OCI-LY1 (cell line): ENCODE measurements at regions not wholly inside any gene's neighbourhood (a gene's known extent, or its start where the extent isn't known, plus 50 kb on each side); places are given as distances from the start of the nearest gene placed in this dataset.
"Not testable (repeated sequence)": the region's sequence is repeated elsewhere in the genome, so short reads cannot be mapped to it uniquely, and the experiment has no call there.

Experiments
- H2AFZ ChIP-seq: fragments of 200-600 bp; sonication (generic), shearing (Covaris generic); 2 replicates; pipeline ENCODE4 v1.6.0; 2014; ENCODE audit warnings: antibody characterized with exemption, mild to moderate bottlenecking, low read length
- H3F3A ChIP-seq: fragments of 200-600 bp; sonication (generic), shearing (Covaris generic); 2 replicates; pipeline ENCODE4 v1.6.0; 2014; ENCODE audit warnings: mild to moderate bottlenecking, antibody characterized with exemption, low read length, moderate library complexity; ENCODE audit not compliant: insufficient read depth
- H3K27ac ChIP-seq: fragments of 200-600 bp; sonication (generic); 2 replicates; pipeline ENCODE4 v1.5.1; 2014; ENCODE audit warnings: low read length, mixed run types, mild to moderate bottlenecking, low read depth; ENCODE audit not compliant: poor library complexity, severe bottlenecking
- H3K27me3 ChIP-seq: fragments of 200-600 bp; sonication (generic); 2 replicates; pipeline ENCODE4 v1.6.0; 2014; ENCODE audit warnings: antibody characterized with exemption, mild to moderate bottlenecking, low read length, moderate library complexity; ENCODE audit not compliant: insufficient read depth
- H3K36me3 ChIP-seq: fragments of 200-600 bp; sonication (generic); 2 replicates; pipeline ENCODE4 v1.6.1; 2014; ENCODE audit warnings: mild to moderate bottlenecking, antibody characterized with exemption, low read length, moderate library complexity, mixed read lengths; ENCODE audit not compliant: insufficient read depth
- H3K4me1 ChIP-seq: fragments of 200-600 bp; sonication (generic); 2 replicates; pipeline ENCODE4 v1.5.1; 2014; ENCODE audit warnings: mild to moderate bottlenecking, low read length, moderate library complexity; ENCODE audit not compliant: insufficient read depth, severe bottlenecking
- H3K4me2 ChIP-seq: fragments of 200-600 bp; sonication (generic), shearing (Covaris generic); 2 replicates; pipeline ENCODE4 v1.6.1; 2014; ENCODE audit warnings: low read length
- H3K4me3 ChIP-seq: fragments of 200-600 bp; sonication (generic); 2 replicates; pipeline ENCODE4 v1.5.1; 2014; ENCODE audit warnings: low read length, low read depth, mild to moderate bottlenecking, mixed read lengths; ENCODE audit not compliant: poor library complexity, severe bottlenecking
- H3K79me2 ChIP-seq: fragments of 200-600 bp; shearing (Covaris generic); 2 replicates; pipeline ENCODE4 v1.6.1; 2016; ENCODE audit warnings: mixed run types, low read length, mixed read lengths; ENCODE audit not compliant: insufficient read depth
- H3K9ac ChIP-seq: fragments of 200-600 bp; sonication (generic), shearing (Covaris generic); 2 replicates; pipeline ENCODE4 v1.6.1; 2014; ENCODE audit warnings: mild to moderate bottlenecking, low read length, mixed read lengths
- H3K9me2 ChIP-seq: fragments of 200-600 bp; sonication (generic), shearing (Covaris generic); 2 replicates; pipeline ENCODE4 v1.6.1; 2014; ENCODE audit warnings: low read depth, mild to moderate bottlenecking, low read length, mixed read lengths
- H3K9me3 ChIP-seq: fragments of 200-600 bp; shearing (Covaris generic); 2 replicates; pipeline ENCODE4 v1.6.1; 2014; ENCODE audit warnings: low read length, mixed read lengths
- H4K20me1 ChIP-seq: fragments of 200-600 bp; sonication (generic), shearing (Covaris generic); 2 replicates; pipeline ENCODE4 v1.6.0; 2016; ENCODE audit warnings: mild to moderate bottlenecking, low read length; ENCODE audit not compliant: insufficient read depth
- EZH2 ChIP-seq: fragments of 200-600 bp; sonication (generic), shearing (Covaris generic); IDR thresholded peaks from 2 replicates; pipeline ENCODE4 v1.8.0; 2017; ENCODE audit warnings: borderline replicate concordance, mixed run types, mild to moderate bottlenecking, antibody characterized with exemption, low read length, moderate library complexity, mixed read lengths
- TF ChIP-seq, protein P1 (sequence below): fragments of 200-600 bp; sonication (generic), shearing (Covaris generic); IDR thresholded peaks from 2 replicates; pipeline ENCODE4 v1.5.1; 2017; ENCODE audit warnings: mild to moderate bottlenecking, antibody characterized with exemption, low read length, moderate library complexity, mixed read lengths

DNA sequence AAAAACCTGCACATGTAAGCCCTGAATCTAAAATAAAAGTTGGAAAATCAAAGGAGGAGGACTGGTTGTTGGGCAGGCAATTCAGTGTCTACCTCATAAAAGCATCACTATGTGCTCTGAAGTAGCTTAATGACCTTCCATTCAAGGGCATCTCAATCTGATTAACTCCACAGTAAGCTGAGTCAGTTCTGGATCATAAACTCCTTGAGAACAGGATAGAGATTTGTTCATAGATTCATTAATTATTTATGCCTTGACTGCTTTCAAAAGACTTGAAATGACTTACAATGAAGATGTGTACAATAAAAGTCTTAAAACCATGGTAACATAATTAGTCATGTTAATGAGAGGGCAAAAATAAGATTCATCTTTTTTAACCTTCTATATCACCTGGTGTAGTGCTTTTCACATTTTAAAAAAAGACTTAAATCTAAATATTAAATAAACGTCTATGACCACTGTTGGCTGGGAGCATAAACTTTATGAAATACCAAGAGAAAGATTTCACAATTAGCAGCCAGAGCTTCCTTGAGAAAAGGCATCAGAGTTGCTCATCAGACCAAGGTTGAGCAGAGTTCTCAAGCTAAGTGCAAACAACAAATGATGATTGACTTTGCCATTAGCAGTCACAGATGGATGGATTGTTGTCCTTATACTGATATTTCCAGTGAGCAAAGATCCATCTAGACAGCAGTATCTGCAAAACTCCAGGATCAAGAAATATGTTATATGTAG is 237.3 kb upstream of the THUMPD2 start:
- H3K4me1 ChIP-seq: no peaks in the 10 kb centered on the region
- no peak overlapping the region for H3K9ac ChIP-seq
- no peaks in the 10 kb centered on the region for H3K9me2 ChIP-seq
- no peaks in the 10 kb centered on the region for H3K27me3 ChIP-seq
- H3K4me3 ChIP-seq: no peak overlapping the region
- no peaks in the 10 kb centered on the region for H4K20me1 ChIP-seq
- no peak overlapping the region for H3K4me2 ChIP-seq
- H3K27ac ChIP-seq: no peak overlapping the region
- H3K79me2 ChIP-seq: no peaks in the 10 kb centered on the region
- no peaks in the 10 kb centered on the region for H3K36me3 ChIP-seq
- no peaks in the 10 kb centered on the region for H3K9me3 ChIP-seq
- H2AFZ ChIP-seq: no peak overlapping the region
- TF ChIP-seq, protein P1, sequence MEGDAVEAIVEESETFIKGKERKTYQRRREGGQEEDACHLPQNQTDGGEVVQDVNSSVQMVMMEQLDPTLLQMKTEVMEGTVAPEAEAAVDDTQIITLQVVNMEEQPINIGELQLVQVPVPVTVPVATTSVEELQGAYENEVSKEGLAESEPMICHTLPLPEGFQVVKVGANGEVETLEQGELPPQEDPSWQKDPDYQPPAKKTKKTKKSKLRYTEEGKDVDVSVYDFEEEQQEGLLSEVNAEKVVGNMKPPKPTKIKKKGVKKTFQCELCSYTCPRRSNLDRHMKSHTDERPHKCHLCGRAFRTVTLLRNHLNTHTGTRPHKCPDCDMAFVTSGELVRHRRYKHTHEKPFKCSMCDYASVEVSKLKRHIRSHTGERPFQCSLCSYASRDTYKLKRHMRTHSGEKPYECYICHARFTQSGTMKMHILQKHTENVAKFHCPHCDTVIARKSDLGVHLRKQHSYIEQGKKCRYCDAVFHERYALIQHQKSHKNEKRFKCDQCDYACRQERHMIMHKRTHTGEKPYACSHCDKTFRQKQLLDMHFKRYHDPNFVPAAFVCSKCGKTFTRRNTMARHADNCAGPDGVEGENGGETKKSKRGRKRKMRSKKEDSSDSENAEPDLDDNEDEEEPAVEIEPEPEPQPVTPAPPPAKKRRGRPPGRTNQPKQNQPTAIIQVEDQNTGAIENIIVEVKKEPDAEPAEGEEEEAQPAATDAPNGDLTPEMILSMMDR: no peak
- TF ChIP-seq EZH2: no peak
- no peaks in the 10 kb centered on the region for H3F3A ChIP-seq

DNA sequence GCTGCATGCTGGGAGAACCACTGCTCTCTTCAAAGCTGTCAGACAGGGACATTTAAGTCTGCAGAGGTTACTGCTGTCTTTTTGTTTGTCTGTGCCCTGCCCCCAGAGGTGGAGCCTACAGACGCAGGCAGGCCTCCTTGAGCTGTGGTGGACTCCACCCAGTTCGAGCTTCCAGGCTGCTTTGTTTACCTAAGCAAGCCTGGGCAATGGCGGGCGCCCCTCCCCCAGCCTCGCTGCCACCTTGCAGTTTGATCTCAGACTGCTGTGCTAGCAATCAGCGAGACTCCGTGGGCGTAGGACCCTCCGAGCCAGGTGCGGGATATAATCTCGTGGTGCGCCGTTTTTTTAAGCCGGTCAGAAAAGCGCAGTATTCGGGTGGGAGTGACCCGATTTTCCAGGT is 234.9 kb upstream of the THUMPD2 start:
- not testable (repeated sequence) for H4K20me1 ChIP-seq, H3K36me3 ChIP-seq, H3K4me2 ChIP-seq, H3F3A ChIP-seq, H3K4me1 ChIP-seq, H3K27me3 ChIP-seq, H3K79me2 ChIP-seq, H3K27ac ChIP-seq, H3K9me3 ChIP-seq, H3K9me2 ChIP-seq, H3K4me3 ChIP-seq, H3K9ac ChIP-seq, H2AFZ ChIP-seq

DNA sequence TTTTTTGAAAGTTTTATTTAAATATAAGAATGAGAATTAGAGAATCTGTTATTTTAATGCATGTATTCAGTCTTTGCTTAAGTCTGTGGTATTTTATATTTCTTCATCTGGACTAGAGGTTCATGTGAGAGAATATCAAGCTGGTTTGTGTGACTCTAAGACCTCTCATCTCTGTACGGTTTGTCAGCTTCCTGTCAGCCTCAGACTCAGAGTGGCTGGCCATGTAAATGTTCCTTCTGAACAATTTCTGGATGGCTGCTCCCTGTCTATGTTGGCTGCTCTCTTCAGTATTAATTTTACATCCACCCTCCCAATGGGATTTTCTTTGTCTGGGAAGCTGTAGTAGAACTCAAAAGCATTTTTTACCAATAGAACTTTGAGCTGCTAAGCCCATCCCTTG is 225.3 kb upstream of the THUMPD2 start:
- Histone ChIP-seq H3K27ac (no peak overlapping the region), H3K4me3 (no peak overlapping the region), H3K9me2 (no peaks in the 10 kb centered on the region), H3K27me3 (no peaks in the 10 kb centered on the region), H4K20me1 (no peaks in the 10 kb centered on the region), H3K9me3 (no peaks in the 10 kb centered on the region), H3K4me1 (no peaks in the 10 kb centered on the region), H3K36me3 (no peaks in the 10 kb centered on the region), H3K4me2 (no peak overlapping the region), H3F3A (no peaks in the 10 kb centered on the region), H3K79me2 (no peaks in the 10 kb centered on the region), H2AFZ (no peak overlapping the region), H3K9ac (no peak overlapping the region)
- TF ChIP-seq, protein P1: no peak
- no peak for TF ChIP-seq EZH2

DNA sequence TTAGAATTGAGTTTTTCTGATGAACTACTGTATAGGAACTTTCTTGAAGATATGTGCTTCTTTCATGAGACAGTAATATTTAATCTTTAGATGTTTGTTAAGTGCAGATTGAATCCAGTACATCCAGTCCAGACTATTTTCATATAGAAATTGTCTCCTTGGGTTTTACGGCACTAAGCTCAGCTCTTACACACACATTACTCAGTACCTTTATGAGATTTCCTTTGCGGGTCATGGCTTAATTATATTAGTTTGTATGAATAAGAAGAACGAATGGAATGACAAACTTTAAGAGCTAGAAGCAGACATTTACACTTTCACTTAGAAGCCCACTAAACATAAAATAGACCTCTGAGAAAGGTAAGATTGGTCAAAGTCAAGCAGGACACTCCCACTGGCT is 223.3 kb upstream of the THUMPD2 start:
- Histone ChIP-seq H2AFZ (no peak overlapping the region), H3K4me1 (no peaks in the 10 kb centered on the region), H3F3A (no peaks in the 10 kb centered on the region), H3K79me2 (no peaks in the 10 kb centered on the region), H3K4me3 (no peak overlapping the region), H4K20me1 (no peaks in the 10 kb centered on the region), H3K36me3 (no peaks in the 10 kb centered on the region), H3K27me3 (no peaks in the 10 kb centered on the region), H3K27ac (no peak overlapping the region), H3K9me2 (no peaks in the 10 kb centered on the region), H3K9ac (no peak overlapping the region), H3K4me2 (no peak overlapping the region), H3K9me3 (no peaks in the 10 kb centered on the region)
- TF ChIP-seq EZH2: no peak
- TF ChIP-seq, protein P1: no peak
